ENCODE measurements at regions not wholly inside any gene's neighbourhood (a gene's known extent, or its start where the extent isn't known, plus 50 kb on each side); places are given as distances from the start of the nearest gene placed in this dataset.

GRCh38 chr14:56955745-56956144, 145.5 kb upstream of the OTX2 start:
- DNase-seq (ENCODE audit: low read depth), result no peak
- no peak overlapping the region for H3K4me3 ChIP-seq (ENCODE audit: low read depth, low read length)
- TF ChIP-seq, protein P1, sequence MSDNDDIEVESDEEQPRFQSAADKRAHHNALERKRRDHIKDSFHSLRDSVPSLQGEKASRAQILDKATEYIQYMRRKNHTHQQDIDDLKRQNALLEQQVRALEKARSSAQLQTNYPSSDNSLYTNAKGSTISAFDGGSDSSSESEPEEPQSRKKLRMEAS (IDR thresholded peaks at IDR 0.05; ENCODE audit: low read depth, low read length), result no peak
- TF ChIP-seq MYC (IDR thresholded peaks at IDR 0.05; ENCODE audit: low read depth, low read length) (no peak), POLR2A (IDR thresholded peaks at IDR 0.05; ENCODE audit: extremely low read depth, insufficient read length) (no peak)
- TF ChIP-seq, protein P2, sequence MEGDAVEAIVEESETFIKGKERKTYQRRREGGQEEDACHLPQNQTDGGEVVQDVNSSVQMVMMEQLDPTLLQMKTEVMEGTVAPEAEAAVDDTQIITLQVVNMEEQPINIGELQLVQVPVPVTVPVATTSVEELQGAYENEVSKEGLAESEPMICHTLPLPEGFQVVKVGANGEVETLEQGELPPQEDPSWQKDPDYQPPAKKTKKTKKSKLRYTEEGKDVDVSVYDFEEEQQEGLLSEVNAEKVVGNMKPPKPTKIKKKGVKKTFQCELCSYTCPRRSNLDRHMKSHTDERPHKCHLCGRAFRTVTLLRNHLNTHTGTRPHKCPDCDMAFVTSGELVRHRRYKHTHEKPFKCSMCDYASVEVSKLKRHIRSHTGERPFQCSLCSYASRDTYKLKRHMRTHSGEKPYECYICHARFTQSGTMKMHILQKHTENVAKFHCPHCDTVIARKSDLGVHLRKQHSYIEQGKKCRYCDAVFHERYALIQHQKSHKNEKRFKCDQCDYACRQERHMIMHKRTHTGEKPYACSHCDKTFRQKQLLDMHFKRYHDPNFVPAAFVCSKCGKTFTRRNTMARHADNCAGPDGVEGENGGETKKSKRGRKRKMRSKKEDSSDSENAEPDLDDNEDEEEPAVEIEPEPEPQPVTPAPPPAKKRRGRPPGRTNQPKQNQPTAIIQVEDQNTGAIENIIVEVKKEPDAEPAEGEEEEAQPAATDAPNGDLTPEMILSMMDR (IDR thresholded peaks at IDR 0.05; ENCODE audit: low read depth, low read length), result no peak

GRCh38 chr14:56953884-56954283, 143.6 kb upstream of the OTX2 start:
- DNase-seq (ENCODE audit: low read depth), result no peak
- TF ChIP-seq MYC (IDR thresholded peaks at IDR 0.05; ENCODE audit: low read depth, low read length) (no peak), POLR2A (IDR thresholded peaks at IDR 0.05; ENCODE audit: extremely low read depth, insufficient read length) (no peak)
- TF ChIP-seq, protein P1 (IDR thresholded peaks at IDR 0.05; ENCODE audit: low read depth, low read length), result no peak
- TF ChIP-seq, protein P2 (IDR thresholded peaks at IDR 0.05; ENCODE audit: low read depth, low read length), result no peak
- no peak overlapping the region for H3K4me3 ChIP-seq (ENCODE audit: low read depth, low read length)

DNA sequence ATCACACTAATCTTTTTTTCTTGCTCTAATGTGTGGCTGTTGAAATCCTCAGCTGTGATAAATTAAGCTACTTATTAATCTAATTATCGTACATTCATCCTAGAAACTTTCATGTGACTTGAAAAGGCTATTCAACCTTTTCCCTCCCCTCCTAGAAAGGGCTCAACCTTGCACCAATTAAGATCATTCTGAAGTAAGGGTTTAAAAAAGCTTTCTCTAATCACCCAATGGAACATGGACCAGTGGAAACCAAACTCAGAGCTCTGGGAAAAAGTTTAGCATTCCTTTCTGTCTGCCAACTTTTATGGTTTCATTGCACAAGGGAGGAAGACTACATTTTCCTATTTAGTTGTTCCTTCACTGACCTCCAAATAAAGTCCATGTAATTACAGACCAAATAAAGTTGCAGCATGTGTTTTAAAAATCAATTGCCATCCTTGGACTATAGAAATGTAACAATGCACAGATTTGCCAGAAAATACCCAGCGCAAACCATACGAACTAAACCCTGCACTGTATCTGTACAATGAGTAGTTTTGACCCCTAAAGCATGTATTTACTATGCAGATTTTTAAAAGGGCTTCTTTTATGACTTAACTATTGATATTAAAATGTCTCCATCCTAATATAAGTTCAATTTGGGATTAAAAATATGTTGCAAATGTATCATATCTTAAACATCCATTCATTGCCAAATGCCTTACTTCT, 142.6 kb upstream of the OTX2 start:
- TF ChIP-seq MYC (IDR thresholded peaks at IDR 0.05; ENCODE audit: low read depth, low read length), result no peak
- TF ChIP-seq, protein P2 (IDR thresholded peaks at IDR 0.05; ENCODE audit: low read depth, low read length), result no peak
- DNase-seq (ENCODE audit: low read depth), result no peak
- no peak overlapping the region for H3K4me3 ChIP-seq (ENCODE audit: low read depth, low read length)

- TF ChIP-seq MYC (IDR thresholded peaks at IDR 0.05; ENCODE audit: low read depth, low read length) (no peak), POLR2A (IDR thresholded peaks at IDR 0.05; ENCODE audit: extremely low read depth, insufficient read length) (no peak)
- TF ChIP-seq, protein P1 (IDR thresholded peaks at IDR 0.05; ENCODE audit: low read depth, low read length), result no peak
- TF ChIP-seq, protein P2 (IDR thresholded peaks at IDR 0.05; ENCODE audit: low read depth, low read length), result no peak
- DNase-seq (ENCODE audit: low read depth), result no peak
- no peak overlapping the region for H3K4me3 ChIP-seq (ENCODE audit: low read depth, low read length)
Observed at GRCh38 chr14:56949828-56950227, 139.5 kb upstream of the OTX2 start.

- DNase-seq (ENCODE audit: low read depth), result no peak
- H3K4me3 ChIP-seq (ENCODE audit: low read depth, low read length), result no peak overlapping the region
- TF ChIP-seq POLR2A (IDR thresholded peaks at IDR 0.05; ENCODE audit: extremely low read depth, insufficient read length), result no peak
- no peak for TF ChIP-seq MYC (IDR thresholded peaks at IDR 0.05; ENCODE audit: low read depth, low read length)
Observed at GRCh38 chr14:56945291-56945690, 135.0 kb upstream of the OTX2 start.

GRCh38 chr14:56944397-56944796, 134.1 kb upstream of the OTX2 start:
- no peak overlapping the region for H3K4me3 ChIP-seq (ENCODE audit: low read depth, low read length)
- DNase-seq (ENCODE audit: low read depth), result no peak
- TF ChIP-seq POLR2A (IDR thresholded peaks at IDR 0.05; ENCODE audit: extremely low read depth, insufficient read length) (no peak), MYC (IDR thresholded peaks at IDR 0.05; ENCODE audit: low read depth, low read length) (no peak)
- TF ChIP-seq, protein P1 (IDR thresholded peaks at IDR 0.05; ENCODE audit: low read depth, low read length), result no peak
- TF ChIP-seq, protein P2 (IDR thresholded peaks at IDR 0.05; ENCODE audit: low read depth, low read length), result no peak
